HG02970 (cell line): ENCODE measurements at regions not wholly inside any gene's neighbourhood (a gene's known extent, or its start where the extent isn't known, plus 50 kb on each side); places are given as distances from the start of the nearest gene placed in this dataset.
"Not testable (repeated sequence)": the region's sequence is repeated elsewhere in the genome, so short reads cannot be mapped to it uniquely, and the experiment has no call there.

Source experiments
- ATAC-seq: cut with Tn5 transposase; IDR thresholded peaks from one replicate; pipeline ENCODE4 v1.9.1; 2021; ENCODE audit warnings: mild to moderate bottlenecking, moderate library complexity, moderate number of reproducible peaks; ENCODE audit not compliant: unreplicated experiment, low FRiP score

- no peak for ATAC-seq
Measured at GRCh38 chr22:49014227-49015201, 813.2 kb downstream of the BRD1 start.

- no peak for ATAC-seq
Measured at GRCh38 chr22:49013707-49014106, 814.0 kb downstream of the BRD1 start.

- no peak for ATAC-seq
Measured at GRCh38 chr22:49012712-49013395, 814.8 kb downstream of the BRD1 start.

- ATAC-seq: no peak
Measured at GRCh38 chr22:49011769-49012648, 815.7 kb downstream of the BRD1 start.

GRCh38 chr22:49011379-49011768, 816.3 kb downstream of the BRD1 start:
- ATAC-seq: no peak

DNA sequence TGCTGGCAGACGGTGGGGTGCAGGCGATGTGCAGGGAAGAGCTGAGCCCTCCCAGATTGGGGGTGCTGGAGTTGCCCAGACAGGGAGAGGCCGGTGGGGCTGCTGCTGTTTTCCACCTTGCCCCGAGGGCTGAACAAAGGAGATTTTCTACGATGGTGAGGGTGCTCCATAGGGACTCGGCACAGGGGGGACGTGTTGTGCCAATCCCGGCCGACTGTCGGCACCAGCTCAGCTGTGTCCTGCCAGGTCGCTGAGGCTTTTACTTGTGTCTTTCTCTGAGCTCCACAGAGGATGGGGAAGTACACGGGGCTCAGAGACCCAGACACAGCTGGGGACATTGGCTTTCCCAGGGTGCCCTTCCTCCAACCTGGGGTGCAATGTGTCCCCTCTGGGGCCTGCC, 816.8 kb downstream of the BRD1 start:
- ATAC-seq: no peak

- no peak for ATAC-seq
Measured at GRCh38 chr22:49010070-49010863, 817.4 kb downstream of the BRD1 start.

DNA sequence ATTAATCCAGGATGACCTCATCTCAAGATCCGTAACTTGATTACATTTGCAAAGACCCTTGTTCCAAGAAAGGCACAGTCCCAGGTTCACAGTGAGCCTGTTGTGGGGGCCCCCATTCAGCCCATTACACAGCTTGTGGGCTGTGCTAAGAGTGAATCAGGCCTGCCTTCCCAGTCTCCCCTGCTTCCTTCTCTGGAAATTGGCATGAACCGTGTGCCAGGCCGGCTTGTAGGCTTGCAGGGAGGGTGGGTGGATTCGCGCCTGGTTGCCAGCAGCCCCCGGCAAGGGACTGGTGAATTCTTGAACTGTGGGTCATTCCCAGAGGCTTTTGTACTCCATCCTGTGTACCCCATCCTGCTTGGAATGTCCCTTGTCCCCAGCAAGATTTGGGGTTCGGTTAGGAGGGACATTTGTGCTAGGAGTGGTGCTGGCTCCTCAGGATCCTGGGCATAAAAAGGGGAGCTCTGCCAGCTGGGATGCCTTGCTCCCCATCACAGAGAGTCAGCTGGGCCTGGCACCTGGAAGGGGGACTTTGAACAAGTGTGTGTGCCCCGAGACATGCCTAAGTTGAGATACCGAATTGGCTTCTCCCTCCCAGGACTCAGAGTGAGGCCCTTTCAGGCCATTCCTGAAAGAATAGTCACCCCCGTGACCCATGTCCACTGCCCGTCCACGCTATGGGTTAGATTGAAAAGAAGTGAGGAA, 818.2 kb downstream of the BRD1 start:
- no peak for ATAC-seq

DNA sequence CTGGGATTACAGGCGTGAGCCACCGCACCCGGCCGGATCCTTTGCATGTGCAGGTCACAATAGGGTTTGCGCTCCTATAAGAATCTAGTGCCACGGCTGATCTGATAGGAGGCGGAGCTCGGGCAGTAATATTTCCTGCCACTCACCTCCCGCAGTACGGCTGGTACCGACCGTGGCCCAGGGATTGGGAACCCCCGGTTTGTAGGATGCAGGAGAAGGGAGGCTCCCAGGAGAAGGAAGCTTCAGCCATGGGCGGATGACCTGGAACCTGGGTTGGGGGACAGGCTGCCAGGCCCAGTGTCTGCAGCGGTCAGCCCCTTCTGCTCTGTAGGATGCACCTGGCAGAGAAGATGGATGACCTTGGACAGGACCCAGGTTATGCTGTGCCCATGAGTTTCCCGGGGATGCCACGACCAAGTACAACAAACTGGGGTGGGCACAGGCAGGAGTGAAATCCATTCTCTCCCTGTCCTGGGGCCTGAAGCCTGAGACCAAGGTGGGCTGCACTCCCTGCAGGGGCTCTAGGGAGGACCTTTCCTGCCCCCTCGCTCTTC, 818.9 kb downstream of the BRD1 start:
- no peak for ATAC-seq

DNA sequence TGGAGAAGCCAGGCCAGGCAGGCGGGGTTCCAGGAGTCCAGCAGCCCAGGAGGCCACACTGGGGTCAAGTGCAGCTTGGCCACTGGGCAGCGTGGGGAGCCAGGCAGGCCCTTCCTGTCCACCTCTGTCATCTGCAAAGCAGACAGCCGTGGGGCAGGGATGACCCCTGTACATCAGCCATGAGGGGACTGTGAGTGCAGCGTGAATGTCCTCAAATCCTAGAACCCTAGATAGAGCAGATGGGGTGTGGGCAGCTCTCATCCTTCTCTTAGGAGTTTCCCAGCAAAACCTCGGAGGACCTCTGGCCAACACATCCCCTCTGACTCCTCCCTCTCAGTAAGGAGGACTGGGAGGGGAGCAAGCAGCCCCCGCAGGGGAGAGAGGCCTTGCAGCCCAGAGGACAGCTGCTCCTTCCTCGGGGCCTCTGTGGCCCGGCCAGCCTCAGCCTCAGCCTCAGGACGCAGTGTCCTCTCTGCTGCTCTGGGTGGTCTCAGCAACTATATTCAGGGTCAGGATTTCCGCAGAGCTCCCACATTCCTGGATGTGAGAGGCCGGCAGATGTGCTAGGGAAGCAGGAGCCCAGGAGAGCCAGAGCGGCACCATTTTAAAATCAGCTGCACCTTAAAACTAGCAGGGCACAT, 820.5 kb downstream of the BRD1 start:
- ATAC-seq: no peak

- no peak for ATAC-seq
Measured at GRCh38 chr22:49006207-49007012, 821.3 kb downstream of the BRD1 start.

- no peak for ATAC-seq
Measured at GRCh38 chr22:49005557-49005956, 822.1 kb downstream of the BRD1 start.

DNA sequence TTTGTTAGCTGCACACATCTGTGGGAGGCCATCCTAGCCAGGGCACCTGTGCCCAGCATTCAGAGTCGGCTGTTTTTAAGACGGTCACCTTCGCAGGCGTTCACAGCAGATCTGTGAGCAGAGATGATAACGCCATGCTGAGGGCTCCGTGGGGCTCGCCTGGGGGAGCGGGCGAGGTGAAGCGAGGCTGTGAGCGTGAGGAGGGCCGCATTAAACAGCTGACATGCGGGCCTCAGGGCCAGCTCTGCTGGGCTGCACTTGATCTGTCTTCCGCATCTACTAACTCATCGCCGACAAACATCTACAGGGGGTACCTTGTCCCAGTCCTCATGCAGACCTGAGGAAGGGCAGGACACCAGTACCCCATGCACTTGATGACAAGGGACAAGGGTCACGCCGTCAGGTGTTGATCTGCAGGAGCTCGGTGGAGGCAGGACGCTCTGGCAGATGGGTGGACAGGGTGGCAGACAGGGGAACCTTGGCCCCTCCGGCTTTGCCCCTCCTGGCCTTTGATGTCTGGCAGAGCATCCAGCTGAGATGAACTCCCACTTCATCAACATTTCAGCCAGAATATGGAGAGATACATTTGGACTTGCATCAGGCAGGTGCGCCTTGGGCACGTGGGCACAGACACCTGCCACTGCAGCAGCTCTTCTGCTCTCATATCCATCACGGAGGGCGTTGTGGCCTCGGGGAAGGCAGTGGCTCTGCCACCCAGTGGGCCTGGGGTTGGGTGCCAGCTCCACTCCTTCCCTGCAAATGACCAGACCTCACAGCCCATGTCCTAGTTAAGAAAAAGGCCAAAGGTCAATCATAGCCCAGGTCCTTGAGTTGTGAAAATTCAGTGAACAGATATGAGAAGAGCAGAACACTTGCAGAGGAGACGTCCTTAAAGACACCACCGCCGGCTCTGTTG, 822.9 kb downstream of the BRD1 start:
- no peak for ATAC-seq

- not testable (repeated sequence) for ATAC-seq
Measured at GRCh38 chr22:48997605-48998004, 830.1 kb downstream of the BRD1 start.

DNA sequence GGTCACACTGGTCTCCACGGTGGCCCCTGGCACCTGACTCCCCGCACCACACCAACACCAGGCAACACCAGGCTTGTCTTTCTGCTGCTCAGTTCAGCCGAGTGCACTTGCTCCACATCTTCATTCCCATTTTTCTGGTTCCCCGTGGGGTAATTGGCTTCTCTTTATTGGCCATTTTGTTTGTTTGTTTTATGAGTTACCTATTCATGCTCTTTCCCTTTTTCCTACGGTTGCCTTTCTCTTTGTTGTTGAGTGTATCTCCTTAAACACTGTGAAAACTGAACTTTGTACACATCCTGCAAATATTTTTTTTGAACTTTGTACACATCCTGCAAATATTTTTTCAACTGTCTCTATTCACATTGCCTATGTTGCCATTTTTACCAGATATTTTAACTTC, 834.0 kb downstream of the BRD1 start:
- ATAC-seq: no peak

GRCh38 chr22:48984639-48985038, 843.0 kb downstream of the BRD1 start:
- no peak for ATAC-seq
